Mucosa of gallbladder (tissue), 1 donor: ENCODE measurements at regions not wholly inside any gene's neighbourhood (a gene's known extent, or its start where the extent isn't known, plus 50 kb on each side); places are given as distances from the start of the nearest gene placed in this dataset.

Experiments
- DNase-seq: peaks from one replicate; pipeline ENCODE4 v3.0.0-alpha.2; 2020; ENCODE audit warnings: low spot score
- donor health status: DM: no; HTN: no; CAD: no.

DNA sequence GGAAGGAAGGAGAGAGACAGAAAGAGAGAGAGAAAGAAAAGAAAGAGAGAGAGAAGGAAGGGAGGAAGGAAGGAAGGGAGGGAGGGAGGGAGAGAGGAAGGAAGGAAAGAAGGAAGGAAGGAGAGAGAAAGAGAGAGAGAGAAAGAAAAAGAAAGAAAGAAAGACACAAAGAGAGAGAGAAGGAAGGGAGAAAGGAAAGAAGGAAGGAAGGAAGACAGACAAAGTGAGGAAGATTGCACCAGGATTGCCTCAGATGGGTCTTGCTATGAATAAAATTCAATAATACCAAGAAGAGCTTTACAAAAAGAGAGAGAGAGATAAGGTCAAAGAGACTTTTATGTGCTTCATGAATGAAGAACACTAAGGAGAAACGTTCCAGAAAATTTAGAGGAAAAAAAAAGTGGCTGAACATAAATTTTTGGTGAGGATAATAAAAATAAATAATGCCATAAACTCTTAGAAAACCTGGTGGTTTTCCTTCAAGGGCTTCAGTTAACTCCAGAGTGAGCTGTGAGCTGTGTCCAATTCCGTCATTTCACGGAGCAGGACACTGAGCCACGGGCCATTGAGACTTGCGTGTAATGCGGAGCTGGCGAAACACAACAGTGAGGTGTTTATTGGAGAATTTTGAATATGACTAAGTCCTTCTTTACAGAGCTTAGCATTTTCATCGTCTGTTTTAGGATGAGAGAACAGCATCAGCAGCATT, 72.7 kb upstream of the TNRC6C start:
- no peak for DNase-seq

- DNase-seq = no peak
Observed at GRCh38 chr17:77886387-77886728, 72.1 kb upstream of the TNRC6C start.

DNA sequence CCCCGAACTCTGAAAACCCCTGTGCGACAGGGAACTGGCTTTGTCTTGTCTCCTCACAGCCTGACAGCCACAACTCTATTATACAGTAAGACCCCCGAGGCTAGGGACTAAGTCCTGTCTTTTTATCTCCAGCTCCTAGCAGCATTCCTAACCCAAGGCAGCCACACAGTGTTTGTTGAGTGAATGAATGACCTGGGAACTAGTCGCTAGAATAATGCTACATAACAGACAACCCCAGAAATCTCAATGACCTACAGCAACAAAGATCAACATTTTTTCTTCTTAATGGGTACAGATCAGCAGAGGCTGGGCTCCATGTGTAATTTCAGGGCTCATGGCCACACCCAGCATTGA, 71.4 kb upstream of the TNRC6C start:
- no peak for DNase-seq

- DNase-seq = peak; percentile 80
Observed at GRCh38 chr17:77887464-77888241, 70.8 kb upstream of the TNRC6C start.

DNA sequence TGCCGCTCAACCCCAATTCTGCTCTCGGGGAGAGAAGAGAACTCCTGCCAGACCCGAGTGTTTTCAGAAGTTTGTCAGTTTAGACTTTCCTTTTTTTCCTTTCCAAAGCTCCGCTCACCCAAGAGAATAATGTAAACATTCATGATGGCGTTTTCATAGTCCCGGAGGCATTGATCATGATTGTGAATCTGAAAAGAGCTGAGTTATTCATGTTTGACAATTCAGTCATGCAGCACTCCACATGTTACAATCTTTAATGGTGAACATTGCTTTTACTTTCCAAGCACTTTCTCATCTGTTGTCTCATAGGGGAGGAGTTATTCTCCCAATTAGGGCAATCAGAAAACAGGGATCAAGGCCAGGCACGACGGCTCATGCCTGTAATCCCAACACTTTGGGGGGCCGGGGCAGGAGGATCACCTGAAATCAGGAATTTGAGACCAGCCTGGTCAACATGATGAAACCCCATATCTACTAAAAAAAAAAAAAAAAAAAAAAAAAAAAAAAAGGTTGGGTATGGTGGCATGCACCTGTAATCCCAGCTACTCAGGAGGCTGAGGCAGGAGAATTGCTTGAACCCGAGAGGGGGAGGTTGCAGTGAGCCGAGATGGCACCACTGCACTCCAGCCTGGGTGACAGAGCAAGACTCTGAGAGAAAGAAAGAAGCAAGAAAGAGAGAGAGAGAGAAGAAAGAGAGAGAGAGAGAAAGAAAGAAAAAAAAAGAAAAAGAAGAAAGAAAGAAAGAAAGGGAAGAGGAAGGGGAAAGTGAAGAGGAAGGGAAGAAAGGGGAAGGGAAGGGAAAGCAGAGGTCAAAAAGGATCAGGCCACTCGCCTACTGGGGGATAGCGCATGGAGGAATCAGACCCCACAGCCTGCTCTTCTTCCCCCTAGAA, 70.0 kb upstream of the TNRC6C start:
- no peak for DNase-seq

DNA sequence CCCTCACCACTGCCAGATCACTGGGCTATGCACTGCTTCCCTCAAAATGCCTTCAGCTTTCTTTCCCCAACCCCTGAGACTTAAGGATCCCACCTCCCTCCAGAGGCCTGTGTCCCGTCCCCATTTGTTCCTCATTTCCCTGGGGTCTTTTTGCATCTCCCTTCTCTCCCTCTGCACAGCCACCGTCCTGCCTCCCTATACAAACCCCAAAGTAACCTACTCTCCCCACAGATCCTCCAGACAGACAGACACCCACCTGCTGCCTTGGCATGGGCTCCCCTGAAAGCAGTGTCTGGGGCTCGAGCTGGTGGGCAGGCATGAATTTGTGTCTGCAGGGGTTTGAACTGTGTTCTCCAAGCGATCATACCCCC, 69.4 kb upstream of the TNRC6C start:
- no peak for DNase-seq

DNA sequence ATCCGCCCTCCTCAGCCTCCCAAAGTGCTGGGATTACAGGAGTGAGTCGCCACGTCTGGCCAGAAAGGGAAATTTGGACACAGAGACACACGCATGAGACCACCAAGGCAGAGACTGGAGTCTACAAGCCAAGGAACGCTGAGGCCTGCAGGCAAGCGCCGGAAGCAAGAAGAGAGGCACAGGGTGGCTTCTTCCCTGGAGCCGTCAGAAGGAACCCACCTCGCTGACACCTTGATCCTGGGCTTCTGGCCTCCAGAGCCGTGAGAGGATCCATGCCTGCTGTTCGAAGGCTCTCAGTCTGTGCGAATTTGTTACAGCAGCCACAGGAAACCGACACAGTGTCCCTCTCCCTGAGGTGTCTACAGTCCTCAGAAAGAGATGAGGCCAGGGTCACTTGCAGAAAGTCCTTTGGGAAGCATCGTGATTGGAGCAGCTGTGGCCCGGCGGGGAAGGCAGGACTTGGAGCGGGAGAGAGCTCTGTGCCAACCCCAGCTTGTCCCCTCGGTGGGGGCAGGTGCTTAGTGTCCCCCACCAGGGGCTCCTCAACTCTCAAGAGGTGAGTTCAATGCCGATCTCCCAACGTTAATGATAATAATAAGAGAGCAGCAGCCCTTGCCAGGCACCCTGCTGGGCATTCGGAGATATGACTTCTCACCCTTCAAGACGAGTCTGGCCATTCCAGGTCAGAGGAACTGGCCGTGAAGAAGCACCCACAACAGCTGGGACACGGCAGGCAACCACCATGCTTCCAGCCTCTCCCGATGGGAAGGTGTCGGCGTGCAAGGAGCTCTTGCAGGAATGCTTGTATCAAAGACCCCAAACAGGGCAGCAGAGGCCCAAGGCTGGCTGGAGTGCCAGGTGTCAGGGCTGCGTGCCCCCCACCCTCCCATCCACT, 68.4 kb upstream of the TNRC6C start:
- DNase-seq = no peak

DNA sequence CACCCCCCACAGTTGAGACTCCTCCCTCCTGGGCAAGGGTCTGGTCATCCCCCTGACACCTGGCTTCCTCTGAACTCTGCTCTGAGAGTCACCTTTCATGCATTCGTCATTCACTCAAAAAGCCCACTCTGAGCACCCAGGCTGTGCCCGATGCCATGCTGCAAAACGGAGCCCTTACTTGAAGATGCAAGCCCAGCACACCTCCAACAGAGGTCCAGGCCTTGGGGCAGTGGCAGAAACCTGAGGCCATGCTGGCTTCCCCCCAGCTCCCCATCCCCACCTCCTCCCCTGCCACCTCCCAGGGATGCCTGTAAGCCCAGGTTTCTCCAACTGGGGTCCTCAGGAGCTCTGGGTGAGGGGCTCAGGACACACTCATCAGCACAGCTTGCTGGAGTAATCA, 67.7 kb upstream of the TNRC6C start:
- no peak for DNase-seq

- DNase-seq = no peak
Observed at GRCh38 chr17:77891602-77892001, 66.9 kb upstream of the TNRC6C start.

DNA sequence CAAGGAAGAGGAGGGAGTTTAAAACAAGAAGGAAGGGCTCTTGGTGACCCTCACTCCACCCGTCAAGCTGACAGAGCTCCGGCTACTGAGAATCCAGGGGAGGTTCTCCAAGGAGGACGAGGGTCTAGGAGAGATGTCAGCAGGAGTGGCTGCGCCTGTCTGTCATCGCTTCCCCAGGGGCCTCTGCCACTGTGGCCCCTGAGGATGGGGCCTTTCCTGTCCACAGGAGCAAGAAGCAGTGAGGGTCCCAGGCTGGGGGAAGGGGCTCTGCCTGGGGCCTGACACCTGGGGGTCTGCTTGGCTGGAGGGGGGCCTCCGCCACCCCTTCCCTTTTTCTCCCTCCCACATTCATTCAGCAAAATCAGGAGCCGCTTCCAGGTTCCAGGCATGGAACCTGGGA, 66.5 kb upstream of the TNRC6C start:
- no peak for DNase-seq

- no peak for DNase-seq
Observed at GRCh38 chr17:77892469-77893143, 65.9 kb upstream of the TNRC6C start.

DNA sequence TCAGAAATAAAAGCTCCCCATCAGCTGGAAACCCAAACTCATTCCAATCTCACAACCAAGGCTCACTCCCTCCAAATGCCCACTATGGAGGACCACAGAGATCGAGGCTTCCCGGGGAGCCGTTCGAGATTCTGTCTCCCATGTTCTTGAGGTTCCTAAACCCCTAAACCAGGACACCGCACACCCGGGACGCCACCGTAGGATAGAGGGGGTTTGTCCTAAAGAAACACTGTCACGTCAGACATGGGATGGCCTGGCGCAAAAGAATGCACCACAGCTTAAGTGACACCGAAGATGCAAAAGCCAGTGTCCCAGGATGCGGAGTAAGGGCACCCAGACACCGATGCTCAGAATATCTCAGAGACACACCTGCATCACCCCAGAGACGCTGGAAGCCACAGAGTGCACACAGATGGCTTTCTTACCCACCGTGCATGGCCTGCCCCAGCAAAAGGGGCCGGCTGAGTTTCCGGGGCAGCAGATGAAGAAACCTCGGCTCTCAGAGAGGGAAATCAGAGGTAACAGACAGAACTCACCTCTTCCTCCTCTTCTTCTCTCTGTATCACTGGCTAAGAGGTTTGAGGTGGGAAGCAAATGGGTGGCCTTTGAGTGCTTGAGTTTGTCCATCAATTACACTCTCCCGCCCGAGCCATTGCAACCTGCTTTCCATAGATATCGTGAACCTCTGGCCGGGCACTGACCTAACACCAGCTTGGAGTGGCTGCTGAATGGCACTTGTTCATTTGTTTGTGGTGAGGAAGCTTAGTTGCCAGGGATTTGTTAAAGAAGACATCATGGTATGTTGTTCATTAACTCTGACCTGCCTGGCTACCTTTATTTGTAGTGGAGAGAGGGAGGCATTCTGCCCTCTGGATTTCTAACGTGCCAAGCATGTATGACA, 65.1 kb upstream of the TNRC6C start:
- no peak for DNase-seq

DNA sequence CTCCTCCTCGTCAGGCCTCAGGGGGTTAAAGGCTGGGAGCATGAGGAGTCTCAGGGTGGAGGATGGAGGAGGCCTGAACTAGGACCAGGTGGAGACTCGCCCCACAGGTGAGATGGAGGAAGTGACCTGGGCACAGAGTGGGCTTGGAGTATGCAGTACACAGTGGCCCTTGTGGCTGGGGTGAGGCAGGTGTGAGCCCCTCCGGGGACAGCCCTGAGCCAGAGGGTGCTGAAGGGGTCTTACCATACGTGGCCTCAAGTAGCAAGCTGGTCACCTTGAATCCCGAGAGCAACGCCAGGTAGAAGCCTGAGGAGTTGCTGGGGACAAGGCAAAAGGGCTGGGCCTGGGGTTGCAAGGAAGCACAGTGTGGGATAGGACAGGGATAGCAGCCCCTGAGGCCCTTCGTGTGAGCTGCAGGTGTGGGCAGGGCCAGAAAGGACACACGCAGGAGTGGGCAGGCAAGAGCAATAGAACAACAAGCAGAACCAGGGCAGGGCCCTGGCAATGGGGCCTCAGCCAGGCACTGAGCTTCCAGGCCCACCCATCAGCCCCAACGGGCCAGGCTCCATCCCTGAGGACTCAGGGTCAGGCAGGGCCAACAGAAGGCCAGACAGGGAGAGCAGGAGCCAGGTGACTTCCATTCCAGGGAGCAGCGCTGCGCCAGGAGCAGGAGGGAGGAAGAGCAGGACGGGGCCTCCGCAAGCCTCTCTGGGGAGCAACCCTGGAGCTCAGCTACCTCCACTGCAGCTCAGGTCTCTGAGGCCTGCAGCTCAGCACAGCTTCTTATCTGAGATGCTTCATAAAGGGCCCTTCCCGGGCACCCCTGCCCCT, 64.2 kb upstream of the TNRC6C start:
- no peak for DNase-seq

- DNase-seq = no peak
Observed at GRCh38 chr17:77897741-77898301, 60.7 kb upstream of the TNRC6C start.

GRCh38 chr17:77898521-77899434, 59.7 kb upstream of the TNRC6C start:
- DNase-seq = no peak

- DNase-seq = no peak
Observed at GRCh38 chr17:77899498-77899897, 59.0 kb upstream of the TNRC6C start.

GRCh38 chr17:77901481-77901880, 57.0 kb upstream of the TNRC6C start:
- DNase-seq = no peak

GRCh38 chr17:77905266-77905665, 53.2 kb upstream of the TNRC6C start:
- no peak for DNase-seq
